Tibial nerve (tissue), 4 donors: ENCODE measurements at regions not wholly inside any gene's neighbourhood (a gene's known extent, or its start where the extent isn't known, plus 50 kb on each side); places are given as distances from the start of the nearest gene placed in this dataset.

Source experiments
- EP300 ChIP-seq, 2 donors: sonication (generic); formaldehyde crosslinking; IDR thresholded peaks; one replicate each; pipeline ENCODE4 v1.6.1; 2017; ENCODE audit warnings: antibody characterized with exemption in 2 of 2, mild to moderate bottlenecking in 1 of 2
- TF ChIP-seq, protein P1 (sequence below), 5 experiments: fragments of 200-600 bp in 3 of 5; fragments of 450-650 bp in 2 of 5; sonication (generic) in 3 of 5; IDR thresholded peaks; one replicate each; pipeline ENCODE4 v1.5.1; 2016 to 2019; ENCODE audit warnings: antibody characterized with exemption in 5 of 5, mild to moderate bottlenecking in 3 of 5, moderate library complexity in 2 of 5

DNA sequence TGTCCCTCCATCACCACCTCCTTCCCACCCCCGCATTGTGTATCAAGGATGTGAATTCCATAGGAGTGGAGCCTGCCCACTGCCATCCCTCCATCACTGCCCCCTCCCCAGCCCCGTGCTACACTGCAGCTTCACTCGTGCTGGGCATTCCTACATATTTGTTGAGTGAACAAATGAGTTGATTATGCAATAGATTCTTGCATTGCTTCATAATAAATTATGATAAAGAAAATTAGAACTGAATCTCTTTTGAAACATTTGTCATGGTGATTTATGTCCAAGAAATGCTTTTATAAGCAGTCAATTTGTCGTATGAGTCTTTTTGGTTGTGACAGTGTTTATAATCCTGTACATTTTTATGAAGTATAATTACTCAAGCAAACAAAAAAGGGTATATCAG lies 83.2 kb downstream of the IRX1 start:
- TF ChIP-seq, protein P1, sequence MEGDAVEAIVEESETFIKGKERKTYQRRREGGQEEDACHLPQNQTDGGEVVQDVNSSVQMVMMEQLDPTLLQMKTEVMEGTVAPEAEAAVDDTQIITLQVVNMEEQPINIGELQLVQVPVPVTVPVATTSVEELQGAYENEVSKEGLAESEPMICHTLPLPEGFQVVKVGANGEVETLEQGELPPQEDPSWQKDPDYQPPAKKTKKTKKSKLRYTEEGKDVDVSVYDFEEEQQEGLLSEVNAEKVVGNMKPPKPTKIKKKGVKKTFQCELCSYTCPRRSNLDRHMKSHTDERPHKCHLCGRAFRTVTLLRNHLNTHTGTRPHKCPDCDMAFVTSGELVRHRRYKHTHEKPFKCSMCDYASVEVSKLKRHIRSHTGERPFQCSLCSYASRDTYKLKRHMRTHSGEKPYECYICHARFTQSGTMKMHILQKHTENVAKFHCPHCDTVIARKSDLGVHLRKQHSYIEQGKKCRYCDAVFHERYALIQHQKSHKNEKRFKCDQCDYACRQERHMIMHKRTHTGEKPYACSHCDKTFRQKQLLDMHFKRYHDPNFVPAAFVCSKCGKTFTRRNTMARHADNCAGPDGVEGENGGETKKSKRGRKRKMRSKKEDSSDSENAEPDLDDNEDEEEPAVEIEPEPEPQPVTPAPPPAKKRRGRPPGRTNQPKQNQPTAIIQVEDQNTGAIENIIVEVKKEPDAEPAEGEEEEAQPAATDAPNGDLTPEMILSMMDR (IDR thresholded peaks at IDR 0.05), result no peak
- no peak for TF ChIP-seq EP300 (IDR thresholded peaks at IDR 0.05)
